Immature natural killer cell (primary cell): ENCODE measurements at regions not wholly inside any gene's neighbourhood (a gene's known extent, or its start where the extent isn't known, plus 50 kb on each side); places are given as distances from the start of the nearest gene placed in this dataset.
"Not testable (repeated sequence)": the region's sequence is repeated elsewhere in the genome, so short reads cannot be mapped to it uniquely, and the experiment has no call there.

Experiments
- DNase-seq, 3 donors: peaks; one replicate each; pipeline ENCODE4 v3.0.0; 2022; ENCODE audit warnings: mixed read lengths in 1 of 3
- H3K27ac Mint-ChIP-seq, 6 donors: one replicate each; pipeline ENCODE4 v1.8.0; 2020; ENCODE audit warnings: mixed read lengths in 6 of 6, mild to moderate bottlenecking in 5 of 6, inconsistent platforms in 4 of 6, moderate library complexity in 3 of 6
- H3K27me3 Mint-ChIP-seq, 3 donors: one replicate each; pipeline ENCODE4 v1.8.0; 2020 to 2021; ENCODE audit warnings: low read depth in 3 of 3, mild to moderate bottlenecking in 3 of 3, mixed read lengths in 3 of 3, moderate library complexity in 3 of 3, inconsistent platforms in 1 of 3
- H3K36me3 Mint-ChIP-seq, 3 donors: one replicate each; pipeline ENCODE4 v1.8.0; 2020; ENCODE audit warnings: mixed read lengths in 3 of 3, inconsistent platforms in 2 of 3, mild to moderate bottlenecking in 2 of 3
- H3K4me1 Mint-ChIP-seq, 2 donors: one replicate each; pipeline ENCODE4 v1.8.0; 2020; ENCODE audit warnings: inconsistent platforms in 2 of 2, mild to moderate bottlenecking in 2 of 2, mixed read lengths in 2 of 2, moderate library complexity in 1 of 2
- H3K4me3 Mint-ChIP-seq, 5 donors: one replicate each; pipeline ENCODE4 v1.8.0; 2020; ENCODE audit warnings: mild to moderate bottlenecking in 5 of 5, mixed read lengths in 5 of 5, inconsistent platforms in 3 of 5, moderate library complexity in 3 of 5
- H3K9me3 Mint-ChIP-seq, 6 donors: one replicate each; pipeline ENCODE4 v1.8.0; 2020; ENCODE audit warnings: mild to moderate bottlenecking in 6 of 6, mixed read lengths in 6 of 6, inconsistent platforms in 4 of 6, moderate library complexity in 3 of 6

GRCh38 chr6:30816791-30817739, 67.3 kb upstream of the DDR1 start:
- DNase-seq, result no peak
- peak overlapping the region; percentile 11 to 84 (median 64) for H3K27ac Mint-ChIP-seq
- peaks cover 0 to 1% (median 1%) of the 10 kb centered on the region in 3 donors for H3K27me3 Mint-ChIP-seq
- peaks cover 11 to 22% of the 10 kb centered on the region in 2 donors for H3K4me1 Mint-ChIP-seq
- H3K36me3 Mint-ChIP-seq, result peaks cover 0 to 3% (median 0%) of the 10 kb centered on the region in 3 donors
- H3K9me3 Mint-ChIP-seq, result no peaks in the 10 kb centered on the region
- no peak overlapping the region for H3K4me3 Mint-ChIP-seq

GRCh38 chr6:30816296-30816695, 68.0 kb upstream of the DDR1 start:
- not testable (repeated sequence) for H3K9me3 Mint-ChIP-seq, H3K4me3 Mint-ChIP-seq, H3K27ac Mint-ChIP-seq, DNase-seq, H3K27me3 Mint-ChIP-seq, H3K36me3 Mint-ChIP-seq
- H3K4me1 Mint-ChIP-seq, result peaks cover 10 to 22% of the 10 kb centered on the region in 2 donors

DNA sequence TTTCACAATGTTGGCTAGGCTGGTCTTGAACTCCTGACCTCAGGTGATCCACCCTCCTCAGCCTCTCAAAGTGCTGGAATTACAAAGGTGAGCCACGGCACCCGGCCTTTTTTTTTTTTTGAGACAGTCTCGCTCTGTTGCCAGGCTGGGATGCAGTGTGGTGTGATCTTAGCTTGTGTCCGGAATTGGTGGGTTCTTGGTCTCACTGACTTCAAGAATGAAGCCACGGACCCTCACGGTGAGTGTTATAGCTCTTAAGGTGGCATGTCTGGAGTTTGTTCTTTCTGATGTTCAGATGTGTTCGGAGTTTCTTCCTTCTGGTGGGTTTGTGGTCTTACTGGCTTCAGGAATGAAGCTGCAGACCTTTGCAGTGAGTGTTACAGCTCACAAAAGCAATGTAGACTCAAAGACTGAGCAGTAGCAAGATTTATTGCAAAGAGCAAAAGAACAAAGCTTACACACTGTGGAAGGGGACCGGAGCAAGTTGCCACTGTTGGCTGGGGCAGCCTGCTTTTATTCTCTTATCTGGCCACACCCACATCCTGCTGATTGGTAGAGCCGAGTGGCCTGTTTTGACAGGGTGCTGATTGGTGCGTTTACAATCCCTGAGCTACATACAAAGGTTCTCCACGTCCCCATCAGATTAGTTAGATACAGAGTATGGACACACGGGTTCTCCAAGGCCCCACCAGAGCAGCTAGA, 69.1 kb upstream of the DDR1 start:
- Mint-ChIP-seq H3K27ac (peak overlapping the region in 1 of 6 donors; percentile 30), H3K4me1 (peaks cover 10 to 22% of the 10 kb centered on the region in 2 donors)
- not testable (repeated sequence) for DNase-seq, H3K4me3 Mint-ChIP-seq, H3K36me3 Mint-ChIP-seq, H3K9me3 Mint-ChIP-seq, H3K27me3 Mint-ChIP-seq

DNA sequence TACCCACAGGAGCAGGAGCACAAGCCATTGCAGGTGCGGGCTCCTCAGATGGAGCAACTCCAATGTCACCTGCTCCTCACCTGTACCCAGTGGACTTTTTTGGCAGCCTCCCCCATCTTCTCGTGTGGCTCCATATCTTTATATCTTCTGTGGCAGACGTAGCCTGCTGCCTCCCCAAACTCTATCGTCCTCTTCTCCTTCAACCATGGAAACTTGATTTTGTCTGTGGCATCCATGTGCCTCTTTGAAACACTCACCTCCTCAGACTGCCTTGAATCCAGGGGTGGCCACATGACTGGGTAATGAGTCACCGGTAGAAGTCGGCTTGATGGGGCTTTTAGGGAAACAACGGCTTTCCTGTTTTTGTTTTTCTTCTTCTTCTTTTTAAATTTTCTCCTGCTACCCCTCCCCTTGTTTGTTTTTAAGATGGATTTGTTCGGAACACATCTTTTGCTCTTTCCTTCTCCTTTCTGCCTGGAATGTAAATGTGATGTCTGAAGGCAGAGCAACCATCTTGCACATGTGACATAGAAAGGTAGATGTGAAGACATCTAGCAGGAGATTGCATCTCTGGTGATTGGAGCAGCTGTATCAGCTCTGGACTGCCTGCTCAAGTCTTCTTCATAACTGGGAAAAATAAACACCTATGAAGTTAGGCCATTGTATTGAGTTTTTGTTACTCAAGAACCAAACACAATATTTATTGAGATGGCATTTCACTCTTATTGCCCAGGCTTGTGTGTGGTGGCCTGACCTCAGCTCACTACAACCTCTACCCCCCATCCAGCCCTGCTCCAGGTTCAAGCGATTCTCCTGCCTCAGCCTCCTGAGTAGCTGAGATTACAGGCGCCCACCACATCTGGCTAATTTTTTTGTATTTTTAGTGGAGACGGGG, 69.9 kb upstream of the DDR1 start:
- Mint-ChIP-seq H3K27me3 (peaks cover 0 to 1% (median 1%) of the 10 kb centered on the region in 3 donors), H3K4me3 (no peak overlapping the region), H3K27ac (peak overlapping the region in 1 of 6 donors; percentile 53), H3K9me3 (no peaks in the 10 kb centered on the region), H3K36me3 (peaks cover 0 to 3% (median 0%) of the 10 kb centered on the region in 3 donors), H3K4me1 (peaks cover 10 to 22% of the 10 kb centered on the region in 2 donors)
- DNase-seq, result no peak

DNA sequence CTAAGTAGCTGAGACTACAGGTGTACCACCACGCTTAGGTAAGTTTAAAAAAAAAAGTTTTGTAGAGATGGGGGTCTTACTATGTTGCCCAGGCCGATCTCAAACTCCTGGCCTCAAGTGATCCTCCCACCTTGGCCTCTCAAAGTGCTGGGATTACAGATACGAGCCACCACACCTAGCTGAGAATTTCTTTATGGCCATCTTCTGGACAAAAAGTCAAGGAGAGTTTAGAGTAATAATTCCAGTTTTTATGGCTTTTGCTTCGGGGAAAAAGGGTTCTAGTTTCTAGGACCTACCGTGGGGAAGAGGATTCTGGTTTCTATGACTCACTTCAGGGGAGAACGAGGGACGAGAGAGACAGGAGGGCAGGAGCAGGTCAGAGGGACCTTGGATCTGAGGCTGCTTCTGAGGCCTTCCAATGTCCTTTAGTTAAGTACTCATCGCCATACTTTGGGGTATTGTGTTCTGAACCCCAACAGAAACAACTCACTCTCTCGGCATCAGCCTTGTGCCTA, 69.3 kb upstream of the IER3 start:
- H3K4me1 Mint-ChIP-seq, result peaks cover 10 to 22% of the 10 kb centered on the region in 2 donors
- peaks cover 0 to 1% (median 1%) of the 10 kb centered on the region in 3 donors for H3K27me3 Mint-ChIP-seq
- no peak for DNase-seq
- H3K36me3 Mint-ChIP-seq, result peaks cover 0 to 3% (median 0%) of the 10 kb centered on the region in 3 donors
- no peak overlapping the region for H3K27ac Mint-ChIP-seq
- no peak overlapping the region for H3K4me3 Mint-ChIP-seq
- no peaks in the 10 kb centered on the region for H3K9me3 Mint-ChIP-seq

GRCh38 chr6:30810813-30811339, 66.5 kb upstream of the IER3 start:
- Mint-ChIP-seq H3K36me3 (peaks cover 0 to 3% (median 0%) of the 10 kb centered on the region in 3 donors), H3K4me3 (no peak overlapping the region), H3K27ac (peak overlapping the region in 1 of 6 donors; percentile 10), H3K9me3 (no peaks in the 10 kb centered on the region), H3K27me3 (peaks cover 0 to 1% (median 0%) of the 10 kb centered on the region in 3 donors), H3K4me1 (peaks cover 10 to 22% of the 10 kb centered on the region in 2 donors)
- DNase-seq, result no peak

DNA sequence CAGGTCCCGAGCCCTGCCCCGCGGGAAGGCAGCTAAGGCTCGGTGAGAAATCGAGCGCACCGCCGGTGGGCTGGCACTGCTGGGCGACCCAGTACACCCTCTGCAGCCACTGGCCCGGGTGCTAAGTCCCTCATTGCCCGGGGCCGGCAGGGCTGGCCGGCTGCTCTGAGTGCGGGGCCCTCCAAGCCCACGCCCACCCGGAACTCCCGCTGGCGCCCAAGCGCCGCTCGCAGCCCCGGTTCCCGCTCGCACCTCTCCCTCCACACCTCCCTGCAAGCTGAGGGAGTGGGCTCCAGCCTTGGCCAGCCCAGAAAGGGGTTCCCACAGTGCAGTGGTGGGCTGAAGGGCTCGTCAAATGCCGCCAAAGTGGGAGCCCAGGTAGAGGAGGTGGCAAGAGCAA, 63.2 kb upstream of the IER3 start:
- H3K9me3 Mint-ChIP-seq, H3K27ac Mint-ChIP-seq, H3K27me3 Mint-ChIP-seq, H3K4me3 Mint-ChIP-seq, H3K36me3 Mint-ChIP-seq, DNase-seq: not testable (repeated sequence)
- H3K4me1 Mint-ChIP-seq, result peaks cover 10 to 14% of the 10 kb centered on the region in 2 donors

- Mint-ChIP-seq H3K4me1 (peaks cover 8 to 15% of the 10 kb centered on the region in 2 donors), H3K4me3 (no peak overlapping the region), H3K36me3 (no peaks in the 10 kb centered on the region), H3K9me3 (no peaks in the 10 kb centered on the region), H3K27ac (no peak overlapping the region), H3K27me3 (no peaks in the 10 kb centered on the region)
- DNase-seq, result no peak
Observed at GRCh38 chr6:30806581-30807183, 62.3 kb upstream of the IER3 start.

DNA sequence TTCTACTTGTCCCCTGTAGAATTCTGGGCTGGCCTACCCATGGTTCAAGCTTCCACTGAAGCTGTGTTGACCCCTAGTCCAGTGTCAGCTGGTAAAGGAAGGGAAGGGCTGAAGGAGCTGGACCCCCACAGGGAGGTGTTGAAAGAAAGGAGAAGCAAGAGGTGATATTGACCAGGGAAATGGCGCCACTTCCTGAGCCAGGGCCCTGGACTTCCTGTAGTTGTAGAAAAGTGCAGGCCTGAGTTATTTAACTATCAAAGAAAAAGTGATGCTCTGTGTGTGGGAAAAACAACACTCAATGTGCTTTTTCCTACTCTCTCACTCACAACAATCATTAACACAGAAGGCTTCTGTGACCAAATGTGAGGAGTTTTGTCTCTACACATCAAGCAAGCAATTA, 60.0 kb upstream of the IER3 start:
- H3K4me3 Mint-ChIP-seq, result no peak overlapping the region
- DNase-seq, result no peak
- no peaks in the 10 kb centered on the region for H3K9me3 Mint-ChIP-seq
- H3K27me3 Mint-ChIP-seq, result no peaks in the 10 kb centered on the region
- no peak overlapping the region for H3K27ac Mint-ChIP-seq
- H3K36me3 Mint-ChIP-seq, result no peaks in the 10 kb centered on the region
- peaks cover 8 to 15% of the 10 kb centered on the region in 2 donors for H3K4me1 Mint-ChIP-seq

DNA sequence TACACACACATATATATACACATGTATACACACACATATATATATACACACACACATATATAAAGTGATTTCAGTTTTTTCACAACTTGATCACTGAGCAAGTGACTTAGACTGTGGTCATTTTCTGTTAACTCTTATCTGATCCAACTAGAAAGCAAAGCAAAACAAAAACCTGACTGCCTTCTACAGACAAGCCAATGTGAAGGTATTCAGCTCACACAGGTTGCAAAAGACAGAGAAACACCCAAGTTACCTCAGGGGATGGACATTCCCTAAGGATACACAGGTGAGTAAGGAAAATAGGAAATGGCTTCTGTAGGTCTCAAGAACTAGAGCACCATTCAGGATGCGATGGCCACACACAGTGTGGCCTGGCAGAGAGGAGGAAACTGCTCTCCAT, 58.4 kb upstream of the IER3 start:
- Mint-ChIP-seq H3K27me3 (no peaks in the 10 kb centered on the region), H3K36me3 (peaks cover 0 to 4% (median 0%) of the 10 kb centered on the region in 3 donors), H3K27ac (peak overlapping the region in 1 of 6 donors; percentile 62), H3K9me3 (no peaks in the 10 kb centered on the region), H3K4me3 (peak overlapping the region in 1 of 5 donors; percentile 21), H3K4me1 (peaks cover 8 to 15% of the 10 kb centered on the region in 2 donors)
- peak in 1 of 3 donors; percentile 6 for DNase-seq

- no peaks in the 10 kb centered on the region for H3K27me3 Mint-ChIP-seq
- H3K36me3 Mint-ChIP-seq, result peaks cover 0 to 4% (median 0%) of the 10 kb centered on the region in 3 donors
- H3K27ac Mint-ChIP-seq, result peak overlapping the region in 1 of 6 donors; percentile 63
- H3K4me3 Mint-ChIP-seq, result no peak overlapping the region
- DNase-seq, result no peak
- peaks cover 8 to 15% of the 10 kb centered on the region in 2 donors for H3K4me1 Mint-ChIP-seq
- H3K9me3 Mint-ChIP-seq, result no peaks in the 10 kb centered on the region
Observed at GRCh38 chr6:30801950-30802349, 57.6 kb upstream of the IER3 start.

DNA sequence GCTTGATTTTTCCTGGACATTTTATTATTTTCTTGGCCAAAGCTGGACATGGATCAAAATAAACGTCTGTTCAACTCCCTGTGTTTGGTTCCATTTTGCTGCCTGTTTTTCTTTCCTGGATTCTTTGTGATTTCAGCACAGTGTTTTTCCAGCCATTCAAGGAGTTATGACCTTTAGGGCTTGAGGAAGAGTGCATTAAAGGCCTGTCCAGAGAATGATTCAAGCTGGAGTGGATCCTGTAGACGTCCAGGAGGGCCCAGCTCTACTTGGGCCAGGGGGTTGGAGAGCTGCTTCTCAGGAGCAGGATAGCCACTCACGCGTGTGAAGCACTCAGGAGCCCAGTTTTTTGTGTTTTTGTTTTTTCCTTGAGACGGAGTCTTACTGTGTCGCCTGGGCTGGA, 56.5 kb upstream of the IER3 start:
- H3K27ac Mint-ChIP-seq, result peak overlapping the region in 1 of 6 donors; percentile 31
- no peak for DNase-seq
- peaks cover 8 to 15% of the 10 kb centered on the region in 2 donors for H3K4me1 Mint-ChIP-seq
- no peak overlapping the region for H3K4me3 Mint-ChIP-seq
- H3K9me3 Mint-ChIP-seq, result no peaks in the 10 kb centered on the region
- H3K27me3 Mint-ChIP-seq, result peaks cover 0 to 2% (median 0%) of the 10 kb centered on the region in 3 donors
- peaks cover 0 to 4% (median 0%) of the 10 kb centered on the region in 3 donors for H3K36me3 Mint-ChIP-seq
